Endometrial microvascular endothelial cells (primary cell): ENCODE measurements at regions not wholly inside any gene's neighbourhood (a gene's known extent, or its start where the extent isn't known, plus 50 kb on each side); places are given as distances from the start of the nearest gene placed in this dataset.
"Not testable (repeated sequence)": the region's sequence is repeated elsewhere in the genome, so short reads cannot be mapped to it uniquely, and the experiment has no call there.

Experiments
- in situ Hi-C: cut with HindIII; loops from 2 replicates; pipeline ENCODE4 v1.10.0; 2017; ENCODE audit warnings: low sequenced_read_pairs, low pct_unique_long_range_greater_than_20kb; ENCODE audit errors: inconsistent ontology term

- in situ Hi-C loops, result no loop called here
These were observed 188.5 kb upstream of the GRAMD2B start for GRCh38 chr5:126234563-126235195.

DNA sequence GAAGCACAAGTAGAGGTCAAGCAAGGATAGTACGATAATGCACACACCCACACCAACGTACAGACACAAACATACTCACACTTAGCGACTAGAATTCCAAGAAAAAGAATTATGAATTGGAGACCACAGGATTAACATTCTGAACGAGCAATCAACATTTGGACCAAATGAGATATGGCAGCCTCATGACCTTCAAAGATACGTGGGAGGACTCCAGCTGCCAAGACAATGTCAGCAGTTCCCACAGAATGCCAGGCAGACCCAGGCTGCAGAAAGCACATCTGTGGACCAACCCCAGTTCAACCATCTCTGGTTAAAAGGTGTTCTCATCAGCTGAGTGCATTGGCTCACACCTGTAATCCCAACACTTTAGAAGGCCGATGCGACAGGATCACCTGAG lies 187.6 kb upstream of the GRAMD2B start:
- in situ Hi-C loops, result no loop called here

DNA sequence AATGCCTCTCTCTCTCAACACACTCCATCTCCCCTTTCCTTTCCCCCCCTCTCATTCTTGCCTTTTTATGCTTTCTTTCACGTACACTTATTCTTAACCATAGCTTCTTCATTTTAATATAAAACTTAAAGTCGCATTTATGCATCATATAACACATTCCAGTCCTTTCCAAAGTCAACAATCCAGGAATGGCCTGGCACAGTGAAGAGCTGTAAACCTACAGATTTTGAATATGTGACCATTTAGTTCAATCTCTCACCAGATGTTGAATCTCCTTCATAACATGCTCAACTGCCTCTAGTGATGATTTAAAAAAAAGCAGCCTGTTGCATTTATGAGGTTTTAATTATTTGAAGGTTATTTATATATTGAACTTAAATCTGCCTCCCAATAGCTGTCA lies 186.2 kb upstream of the GRAMD2B start:
- in situ Hi-C loops, result no loop called here

- in situ Hi-C loops, result no loop called here
These were observed 174.6 kb upstream of the GRAMD2B start for GRCh38 chr5:126248611-126249010.

DNA sequence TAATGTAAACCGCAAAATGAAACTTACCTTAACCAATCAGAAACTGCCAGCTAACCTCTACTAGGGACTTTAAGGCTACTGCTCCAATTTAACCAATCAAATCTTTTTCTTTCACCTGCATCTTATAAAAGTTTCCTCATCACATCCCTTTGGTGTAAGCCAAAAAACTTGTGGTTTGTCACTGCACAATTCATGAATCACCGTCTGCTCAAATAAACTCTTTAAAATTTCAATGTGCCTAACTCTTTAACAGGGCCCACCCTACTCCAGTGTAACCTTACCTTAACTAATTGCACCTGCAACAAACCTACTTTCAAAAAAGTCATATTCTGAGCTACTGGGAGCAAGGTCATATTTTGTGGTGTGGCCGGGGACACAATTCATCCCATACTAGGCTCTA lies 172.2 kb upstream of the GRAMD2B start:
- in situ Hi-C loops, result no loop called here

GRCh38 chr5:126253406-126253805 lies 169.8 kb upstream of the GRAMD2B start:
- in situ Hi-C loops, result no loop called here

DNA sequence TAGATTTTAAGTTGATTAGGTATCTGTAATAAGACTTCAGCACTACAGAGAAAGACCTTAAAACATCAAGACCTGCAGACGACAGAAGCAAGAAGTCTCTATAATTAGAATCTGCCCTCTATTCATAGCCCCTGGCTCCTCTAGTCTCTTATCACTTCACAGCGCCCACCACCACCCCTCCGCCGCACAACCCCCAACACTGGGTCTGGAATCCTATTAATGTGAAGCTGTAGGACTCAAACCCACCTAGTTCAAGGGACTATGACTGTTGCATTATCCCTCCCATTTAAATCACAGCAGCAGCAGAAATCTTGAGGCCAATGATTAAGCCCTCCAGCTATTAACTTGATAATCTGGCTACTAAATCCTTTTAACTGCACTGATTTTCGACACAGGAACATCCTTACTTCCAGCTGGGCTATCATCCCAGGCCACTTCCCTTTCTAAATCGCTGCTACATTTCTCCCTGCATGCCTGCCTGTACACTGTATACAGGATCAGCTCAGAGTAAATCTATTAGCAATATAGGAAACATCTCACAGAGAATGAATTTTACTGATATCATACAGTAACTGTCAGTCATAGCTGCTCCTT lies 159.5 kb upstream of the GRAMD2B start:
- in situ Hi-C loops, result no loop called here

DNA sequence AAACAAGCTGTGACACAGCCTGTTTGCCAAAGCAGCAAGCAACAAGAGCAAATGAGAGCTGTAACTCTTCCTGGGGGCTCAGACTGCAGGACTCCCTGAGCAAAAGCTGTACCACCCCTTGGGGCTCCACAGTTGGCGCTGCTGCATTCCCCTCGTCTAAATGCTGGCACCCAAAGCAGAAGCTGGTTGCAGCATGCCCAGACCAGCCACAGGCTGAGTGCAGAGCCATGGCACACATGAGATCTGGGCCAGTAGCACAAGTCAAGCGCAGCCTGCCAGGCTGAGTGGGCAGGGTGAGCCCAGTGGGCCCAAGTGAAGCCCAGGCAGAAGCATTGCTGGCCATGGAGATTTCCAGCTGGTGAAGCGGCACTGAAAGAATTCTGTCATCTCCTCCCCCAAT lies 157.3 kb upstream of the GRAMD2B start:
- in situ Hi-C loops, result no loop called here

GRCh38 chr5:126267438-126267837 lies 155.8 kb upstream of the GRAMD2B start:
- in situ Hi-C loops, result no loop called here

GRCh38 chr5:126268697-126269315 lies 154.4 kb upstream of the GRAMD2B start:
- in situ Hi-C loops, result no loop called here

- in situ Hi-C loops, result no loop called here
These were observed 153.7 kb upstream of the GRAMD2B start for GRCh38 chr5:126269511-126269910.

GRCh38 chr5:126271141-126271540 lies 152.1 kb upstream of the GRAMD2B start:
- in situ Hi-C loops, result no loop called here

GRCh38 chr5:126274076-126274762 lies 149.0 kb upstream of the GRAMD2B start:
- in situ Hi-C loops, result no loop called here

- in situ Hi-C loops, result no loop called here
These were observed 148.5 kb upstream of the GRAMD2B start for GRCh38 chr5:126274763-126275125.

DNA sequence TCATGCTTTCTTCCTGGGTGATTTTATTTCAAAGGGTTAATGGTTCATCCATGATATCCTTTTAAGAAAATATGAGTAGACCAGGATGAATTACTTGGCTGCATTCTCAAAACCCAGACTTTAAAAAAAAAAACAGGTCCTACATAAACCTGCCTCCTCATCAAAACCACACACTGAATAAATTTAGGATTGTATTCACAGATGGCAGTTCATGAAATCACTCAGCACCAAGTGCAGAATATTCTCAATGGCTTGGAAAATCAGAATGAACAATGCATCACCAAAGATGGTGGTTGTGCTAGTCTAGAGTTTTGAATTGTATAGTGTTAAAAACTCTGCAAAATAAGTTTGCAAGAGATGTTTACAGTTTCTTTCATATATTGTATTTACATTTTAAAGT lies 145.4 kb upstream of the GRAMD2B start:
- in situ Hi-C loops, result no loop called here

DNA sequence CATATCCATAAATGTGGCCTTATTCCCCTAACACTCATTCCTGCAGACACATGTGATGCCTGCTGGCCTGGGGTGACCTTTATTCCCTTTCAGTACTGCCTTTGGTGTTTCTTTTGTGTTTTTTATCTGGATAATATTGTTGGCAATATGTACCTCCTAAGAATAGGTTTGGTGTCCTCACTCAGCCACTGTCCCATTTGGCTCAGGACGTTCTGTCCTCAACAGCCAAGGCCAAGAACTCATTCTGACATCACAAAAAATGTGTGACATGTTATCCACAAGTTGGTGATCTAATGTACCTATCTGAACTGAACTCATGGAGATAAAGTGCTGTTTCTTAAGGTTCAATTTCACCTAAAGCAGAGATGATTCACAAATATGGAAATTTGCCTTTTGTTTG lies 142.9 kb upstream of the GRAMD2B start:
- in situ Hi-C loops, result no loop called here

GRCh38 chr5:126280846-126281245 lies 142.4 kb upstream of the GRAMD2B start:
- in situ Hi-C loops, result no loop called here

DNA sequence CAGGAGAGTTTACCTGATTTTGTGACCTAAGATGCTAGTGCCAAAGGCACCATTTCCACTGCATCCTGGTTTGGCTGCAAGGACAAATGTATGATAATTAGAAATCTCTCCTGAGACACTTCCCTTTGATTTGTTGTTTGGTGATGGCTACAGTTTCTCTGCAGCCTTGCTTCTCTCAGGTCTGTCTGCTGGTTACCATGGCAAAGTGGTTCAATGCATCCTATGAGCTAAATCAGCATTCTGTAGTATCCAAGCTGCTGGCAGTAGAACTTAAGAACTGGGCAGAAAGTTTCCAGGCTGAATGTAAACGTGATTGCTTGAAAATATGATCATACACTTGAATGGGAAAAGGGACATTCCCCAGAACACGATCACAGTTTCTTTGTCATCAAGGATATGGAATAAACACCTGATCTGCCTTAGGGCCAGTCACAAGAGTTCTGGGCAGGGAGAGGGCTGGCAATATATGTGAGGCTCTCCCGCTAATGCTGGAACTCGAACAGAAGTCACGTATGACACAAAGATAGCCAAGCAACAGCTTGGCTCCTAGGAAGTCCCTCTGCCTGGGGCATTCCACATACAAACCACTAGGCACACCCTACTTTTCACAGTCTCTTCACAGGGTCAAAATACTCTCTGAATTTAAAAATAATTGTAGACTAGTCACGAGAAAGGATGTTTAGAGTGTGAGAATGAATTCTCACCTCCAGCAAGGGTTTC lies 138.1 kb upstream of the GRAMD2B start:
- in situ Hi-C loops, result no loop called here

DNA sequence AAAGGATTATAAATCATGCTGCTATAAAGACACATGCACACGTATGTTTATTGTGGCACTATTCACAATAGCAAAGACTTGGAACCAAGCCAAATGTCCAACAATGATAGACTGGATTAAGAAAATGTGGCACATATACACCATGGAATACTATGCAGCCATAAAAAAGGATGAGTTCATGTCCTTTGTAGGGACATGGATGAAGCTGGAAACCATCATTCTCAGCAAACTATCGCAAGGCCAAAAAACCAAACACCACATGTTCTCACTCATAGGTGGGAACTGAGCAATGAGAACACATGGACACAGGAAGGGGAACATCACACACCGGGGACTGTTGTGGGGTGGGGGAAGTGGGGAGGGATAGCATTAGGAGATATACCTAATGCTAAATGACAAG lies 127.1 kb upstream of the GRAMD2B start:
- in situ Hi-C loops, result not testable (repeated sequence)

DNA sequence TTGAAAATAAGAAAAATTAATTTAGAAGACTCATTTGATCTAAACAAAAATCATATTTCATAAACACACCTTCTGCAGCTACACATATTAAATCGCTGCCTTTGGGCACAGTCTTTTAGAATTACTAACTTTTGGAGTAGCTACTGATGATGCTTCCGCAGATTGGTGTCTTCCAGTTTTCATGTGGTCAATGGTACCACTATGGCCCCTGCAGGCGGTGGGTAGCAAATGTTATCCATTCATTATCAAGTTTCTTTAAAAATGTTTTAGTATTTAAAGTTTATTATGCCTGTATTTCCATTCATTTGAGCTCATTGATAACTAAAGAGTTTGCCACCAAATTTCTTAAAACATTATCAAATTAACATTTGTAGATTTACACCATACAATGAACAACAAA lies 122.9 kb upstream of the GRAMD2B start:
- in situ Hi-C loops, result no loop called here
